Vagina (tissue), 2 donors: ENCODE measurements at regions not wholly inside any gene's neighbourhood (a gene's known extent, or its start where the extent isn't known, plus 50 kb on each side); places are given as distances from the start of the nearest gene placed in this dataset.

Source experiments
- DNase-seq, 2 donors: peaks; one replicate each; pipeline ENCODE4 v3.0.0-alpha.2; 2017; ENCODE audit errors: extremely low spot score in 2 of 2
- H3K27ac ChIP-seq: fragments of 200-600 bp; sonication (generic); one replicate; pipeline ENCODE4 v1.5.1; 2019
- H3K27me3 ChIP-seq: fragments of 200-600 bp; sonication (generic); one replicate; pipeline ENCODE4 v1.5.1; 2019
- H3K36me3 ChIP-seq, 2 donors: fragments of 200-600 bp; sonication (generic); one replicate each; pipeline ENCODE4 v1.5.1; 2017 to 2019
- H3K4me1 ChIP-seq: fragments of 200-600 bp; sonication (generic); one replicate; pipeline ENCODE4 v1.5.1; 2019
- H3K4me3 ChIP-seq, 2 donors: fragments of 200-600 bp; sonication (generic); 1 replicate in 1 of 2; 2 replicates in 1 of 2; pipeline ENCODE4 v1.5.1; 2016 to 2019
- H3K9me3 ChIP-seq: fragments of 200-600 bp; sonication (generic); one replicate; pipeline ENCODE4 v1.5.1; 2019
- POLR2A ChIP-seq, 2 donors: fragments of 450-650 bp; IDR thresholded peaks; one replicate each; pipeline ENCODE4 v1.6.1; 2017; ENCODE audit warnings: antibody characterized with exemption in 2 of 2, mild to moderate bottlenecking in 2 of 2, moderate library complexity in 2 of 2
- POLR2AphosphoS5 ChIP-seq, 2 donors: sonication (generic); formaldehyde crosslinking; IDR thresholded peaks; one replicate each; pipeline ENCODE4 v1.9.0; 2017; ENCODE audit warnings: antibody characterized with exemption in 2 of 2, mild to moderate bottlenecking in 2 of 2, low read depth in 1 of 2; ENCODE audit not compliant: insufficient read depth in 1 of 2
- intact Hi-C: fragments of 100-400 bp; cut with DNase I; formaldehyde crosslinking; loops from one replicate; pipeline ENCODE4 v1.15.1; 2023
- TF ChIP-seq, protein P1 (sequence below), 3 experiments: fragments of 450-650 bp in 2 of 3; fragments of 200-600 bp in 1 of 3; sonication (generic) in 1 of 3; IDR thresholded peaks; one replicate each; pipeline ENCODE4 v1.5.1; 2017 to 2019; ENCODE audit warnings: antibody characterized with exemption in 3 of 3, mild to moderate bottlenecking in 2 of 3, moderate library complexity in 2 of 3

DNA sequence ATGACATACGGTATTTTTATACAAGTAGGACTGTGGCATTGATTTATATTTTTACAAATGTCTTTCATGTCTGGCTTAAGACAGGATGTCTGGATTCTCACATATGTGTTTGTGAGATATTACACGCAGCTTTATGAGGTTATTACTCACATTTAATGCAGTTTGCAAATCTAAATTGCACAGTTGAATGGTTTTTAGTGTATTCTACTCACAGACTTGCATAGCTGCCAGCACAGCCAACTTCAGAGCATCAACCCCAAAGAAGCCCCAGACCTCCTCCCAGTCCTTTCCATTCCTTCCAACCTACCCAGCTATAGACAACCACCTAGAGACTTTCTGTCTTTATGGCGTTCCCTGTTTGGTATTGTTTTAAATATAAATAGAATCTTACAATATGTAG is 193.8 kb upstream of the SHH start:
- H3K9me3 ChIP-seq, result no peaks in the 10 kb centered on the region
- no peak for DNase-seq
- H3K36me3 ChIP-seq, result no peaks in the 10 kb centered on the region
- intact Hi-C loops, result no loop called here
- H3K27me3 ChIP-seq, result no peaks in the 10 kb centered on the region
- no peaks in the 10 kb centered on the region for H3K4me1 ChIP-seq
- H3K4me3 ChIP-seq, result no peak overlapping the region
- H3K27ac ChIP-seq, result no peak overlapping the region
- TF ChIP-seq POLR2A (IDR thresholded peaks at IDR 0.05) (no peak), POLR2AphosphoS5 (IDR thresholded peaks at IDR 0.05; ENCODE audit: insufficient read depth in 1 of 2, low read depth in 1 of 2) (no peak)
- TF ChIP-seq, protein P1, sequence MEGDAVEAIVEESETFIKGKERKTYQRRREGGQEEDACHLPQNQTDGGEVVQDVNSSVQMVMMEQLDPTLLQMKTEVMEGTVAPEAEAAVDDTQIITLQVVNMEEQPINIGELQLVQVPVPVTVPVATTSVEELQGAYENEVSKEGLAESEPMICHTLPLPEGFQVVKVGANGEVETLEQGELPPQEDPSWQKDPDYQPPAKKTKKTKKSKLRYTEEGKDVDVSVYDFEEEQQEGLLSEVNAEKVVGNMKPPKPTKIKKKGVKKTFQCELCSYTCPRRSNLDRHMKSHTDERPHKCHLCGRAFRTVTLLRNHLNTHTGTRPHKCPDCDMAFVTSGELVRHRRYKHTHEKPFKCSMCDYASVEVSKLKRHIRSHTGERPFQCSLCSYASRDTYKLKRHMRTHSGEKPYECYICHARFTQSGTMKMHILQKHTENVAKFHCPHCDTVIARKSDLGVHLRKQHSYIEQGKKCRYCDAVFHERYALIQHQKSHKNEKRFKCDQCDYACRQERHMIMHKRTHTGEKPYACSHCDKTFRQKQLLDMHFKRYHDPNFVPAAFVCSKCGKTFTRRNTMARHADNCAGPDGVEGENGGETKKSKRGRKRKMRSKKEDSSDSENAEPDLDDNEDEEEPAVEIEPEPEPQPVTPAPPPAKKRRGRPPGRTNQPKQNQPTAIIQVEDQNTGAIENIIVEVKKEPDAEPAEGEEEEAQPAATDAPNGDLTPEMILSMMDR (IDR thresholded peaks at IDR 0.05), result no peak

GRCh38 chr7:156005202-156005691 is 193.0 kb upstream of the SHH start:
- intact Hi-C loops, result no loop called here
- Histone ChIP-seq H3K27ac (no peak overlapping the region), H3K4me1 (no peaks in the 10 kb centered on the region), H3K27me3 (no peaks in the 10 kb centered on the region), H3K4me3 (no peak overlapping the region), H3K9me3 (no peaks in the 10 kb centered on the region), H3K36me3 (no peaks in the 10 kb centered on the region)
- TF ChIP-seq POLR2AphosphoS5 (IDR thresholded peaks at IDR 0.05; ENCODE audit: insufficient read depth in 1 of 2, low read depth in 1 of 2), result no peak
- no peak for TF ChIP-seq POLR2A (IDR thresholded peaks at IDR 0.05)
- TF ChIP-seq, protein P1 (IDR thresholded peaks at IDR 0.05), result no peak
- no peak for DNase-seq

DNA sequence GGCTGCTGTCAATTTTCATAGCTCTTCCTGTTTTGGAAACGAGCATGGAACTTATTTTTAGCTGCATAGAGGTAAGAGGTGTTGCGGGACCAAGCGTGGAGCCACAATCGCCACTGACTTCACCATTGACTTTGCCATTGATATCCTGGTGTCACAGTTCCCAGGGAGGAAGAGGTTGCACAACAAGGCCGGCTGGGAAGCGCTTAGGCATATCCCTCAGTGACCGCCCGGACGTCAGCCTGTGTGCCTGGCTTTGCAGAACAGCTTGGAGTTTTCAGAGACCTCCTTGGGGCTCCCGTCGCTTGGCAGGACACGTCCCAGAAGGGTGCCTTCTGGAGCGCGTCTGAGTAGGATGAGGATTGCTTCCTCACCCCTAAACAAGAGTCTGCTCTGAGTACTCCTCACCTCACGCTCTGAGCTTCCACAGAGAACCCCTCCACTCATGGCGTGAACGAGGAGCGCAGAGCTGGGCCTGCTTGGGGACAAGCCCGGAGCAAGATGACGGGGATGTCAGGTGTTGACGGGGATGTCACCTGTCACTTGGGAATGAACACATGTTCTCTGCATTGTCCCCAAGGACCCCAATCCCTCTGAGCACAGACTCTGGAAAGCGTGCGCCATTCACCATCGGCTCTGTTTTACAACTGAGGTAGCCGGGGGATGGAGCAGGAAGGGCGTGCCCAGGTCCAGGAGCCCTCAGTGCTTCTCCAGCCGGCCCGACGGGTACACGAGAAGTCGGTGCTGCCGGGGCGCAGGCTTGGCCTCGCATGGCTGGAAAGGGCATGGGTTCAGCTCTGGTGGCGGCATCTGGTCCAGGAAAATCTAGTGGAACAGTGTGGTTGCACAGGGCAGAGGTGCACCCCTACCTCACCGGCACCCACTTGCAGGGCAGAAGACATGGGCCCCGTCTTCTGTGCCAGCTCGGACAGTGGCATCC is 192.3 kb upstream of the SHH start:
- Histone ChIP-seq H3K27me3 (no peaks in the 10 kb centered on the region), H3K9me3 (no peaks in the 10 kb centered on the region), H3K27ac (no peak overlapping the region), H3K4me1 (no peaks in the 10 kb centered on the region), H3K4me3 (no peak overlapping the region), H3K36me3 (no peaks in the 10 kb centered on the region)
- intact Hi-C loops, result no loop called here
- TF ChIP-seq POLR2AphosphoS5 (IDR thresholded peaks at IDR 0.05; ENCODE audit: insufficient read depth in 1 of 2, low read depth in 1 of 2) (no peak), POLR2A (IDR thresholded peaks at IDR 0.05) (no peak)
- TF ChIP-seq, protein P1 (IDR thresholded peaks at IDR 0.05), result no peak
- peak in 1 of 2 donors; percentile 84 for DNase-seq

- no peaks in the 10 kb centered on the region for H3K4me1 ChIP-seq
- no peaks in the 10 kb centered on the region for H3K36me3 ChIP-seq
- no peak overlapping the region for H3K27ac ChIP-seq
- TF ChIP-seq, protein P1 (IDR thresholded peaks at IDR 0.05), result no peak
- TF ChIP-seq POLR2A (IDR thresholded peaks at IDR 0.05) (no peak), POLR2AphosphoS5 (IDR thresholded peaks at IDR 0.05; ENCODE audit: insufficient read depth in 1 of 2, low read depth in 1 of 2) (no peak)
- H3K4me3 ChIP-seq, result no peak overlapping the region
- intact Hi-C loops, result no loop called here
- no peaks in the 10 kb centered on the region for H3K9me3 ChIP-seq
- peak in 1 of 2 donors; percentile 67 for DNase-seq
- no peaks in the 10 kb centered on the region for H3K27me3 ChIP-seq
These were observed 191.2 kb upstream of the SHH start for GRCh38 chr7:156003220-156004162.
